ENCODE measurements at regions not wholly inside any gene's neighbourhood (a gene's known extent, or its start where the extent isn't known, plus 50 kb on each side); places are given as distances from the start of the nearest gene placed in this dataset.
"Not testable (repeated sequence)": the region's sequence is repeated elsewhere in the genome, so short reads cannot be mapped to it uniquely, and the experiment has no call there.

GRCh38 chr11:121983901-121984300 lies 132.1 kb downstream of the BLID start:
- Histone ChIP-seq H3K36me3 (ENCODE audit: insufficient read depth, low read length) (no peaks in the 10 kb centered on the region), H3K9ac (ENCODE audit: low read length) (no peak overlapping the region), H3K9me3 (ENCODE audit: low read length) (no peaks in the 10 kb centered on the region), H3K9me2 (ENCODE audit: insufficient read depth, low read length) (no peaks in the 10 kb centered on the region), H3F3A (ENCODE audit: insufficient read depth, low read length, poor library complexity, severe bottlenecking) (no peaks in the 10 kb centered on the region), H3K4me3 (ENCODE audit: low read length) (no peak overlapping the region), H3K27me3 (ENCODE audit: insufficient read depth, low read depth, low read length) (no peaks in the 10 kb centered on the region), H4K20me1 (ENCODE audit: insufficient read depth) (no peaks in the 10 kb centered on the region), H3K79me2 (replicated peaks; ENCODE audit: insufficient read depth, low read length) (no peaks in the 10 kb centered on the region), H3K27ac (ENCODE audit: low read length) (no peak overlapping the region), H2AFZ (ENCODE audit: low read depth, low read length) (no peak overlapping the region), H3K4me2 (ENCODE audit: low read length) (no peak overlapping the region)
- TF ChIP-seq EZH2 (IDR thresholded peaks at IDR 0.05; ENCODE audit: borderline replicate concordance, insufficient read depth, low read length, poor library complexity, severe bottlenecking) (no peak), TAF1 (IDR thresholded peaks at IDR 0.05; ENCODE audit: low read depth) (no peak), MXI1 (conservative IDR thresholded peaks at IDR 0.05; ENCODE audit: poor library complexity, severe bottlenecking) (no peak), REST (IDR thresholded peaks at IDR 0.05; ENCODE audit: borderline replicate concordance) (no peak)

- not testable (repeated sequence) for H3K4me3 ChIP-seq (ENCODE audit: low read length); H3F3A ChIP-seq (ENCODE audit: insufficient read depth, low read length, poor library complexity, severe bottlenecking); H3K9ac ChIP-seq (ENCODE audit: low read length)
Measured at GRCh38 chr11:121977914-121978313, 138.1 kb downstream of the BLID start.

DNA sequence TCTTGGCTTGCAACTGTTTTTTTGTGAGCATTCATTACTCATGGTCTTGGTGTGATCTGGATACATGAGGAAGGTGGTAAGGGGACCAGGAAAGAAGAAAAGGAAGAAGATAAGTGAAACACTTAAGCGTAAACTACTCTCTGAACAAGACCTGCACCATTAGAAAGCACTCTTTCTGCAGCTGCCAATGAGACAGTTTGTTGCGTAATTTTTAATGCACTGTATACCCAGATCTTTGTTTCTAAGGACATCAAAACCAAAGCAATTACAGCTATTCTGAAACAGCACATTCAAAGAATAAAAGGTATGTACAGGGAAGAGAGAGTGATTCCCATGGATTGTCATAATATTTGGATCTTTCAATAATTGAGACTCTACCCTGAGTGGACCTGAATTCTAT lies 147.4 kb downstream of the BLID start:
- H3K9ac ChIP-seq (ENCODE audit: low read length): no peak overlapping the region
- no peaks in the 10 kb centered on the region for H3K36me3 ChIP-seq (ENCODE audit: insufficient read depth, low read length)
- no peak overlapping the region for H3K27ac ChIP-seq (ENCODE audit: low read length)
- H3K4me3 ChIP-seq (ENCODE audit: low read length): no peak overlapping the region
- no peak overlapping the region for H3K4me2 ChIP-seq (ENCODE audit: low read length)
- no peak overlapping the region for H2AFZ ChIP-seq (ENCODE audit: low read depth, low read length)
- H3K9me3 ChIP-seq (ENCODE audit: low read length): no peaks in the 10 kb centered on the region
- TF ChIP-seq SMC3 (conservative IDR thresholded peaks at IDR 0.05; ENCODE audit: poor library complexity) (no peak), REST (IDR thresholded peaks at IDR 0.05; ENCODE audit: borderline replicate concordance) (no peak), POLR2AphosphoS5 (IDR thresholded peaks at IDR 0.05) (no peak), TAF1 (IDR thresholded peaks at IDR 0.05; ENCODE audit: low read depth) (no peak), MXI1 (conservative IDR thresholded peaks at IDR 0.05; ENCODE audit: poor library complexity, severe bottlenecking) (no peak), EZH2 (IDR thresholded peaks at IDR 0.05; ENCODE audit: borderline replicate concordance, insufficient read depth, low read length, poor library complexity, severe bottlenecking) (no peak), EP300 (conservative IDR thresholded peaks at IDR 0.05; ENCODE audit: poor library complexity, severe bottlenecking) (no peak), RAD21 (conservative IDR thresholded peaks at IDR 0.05) (no peak)
- TF ChIP-seq, protein P1, sequence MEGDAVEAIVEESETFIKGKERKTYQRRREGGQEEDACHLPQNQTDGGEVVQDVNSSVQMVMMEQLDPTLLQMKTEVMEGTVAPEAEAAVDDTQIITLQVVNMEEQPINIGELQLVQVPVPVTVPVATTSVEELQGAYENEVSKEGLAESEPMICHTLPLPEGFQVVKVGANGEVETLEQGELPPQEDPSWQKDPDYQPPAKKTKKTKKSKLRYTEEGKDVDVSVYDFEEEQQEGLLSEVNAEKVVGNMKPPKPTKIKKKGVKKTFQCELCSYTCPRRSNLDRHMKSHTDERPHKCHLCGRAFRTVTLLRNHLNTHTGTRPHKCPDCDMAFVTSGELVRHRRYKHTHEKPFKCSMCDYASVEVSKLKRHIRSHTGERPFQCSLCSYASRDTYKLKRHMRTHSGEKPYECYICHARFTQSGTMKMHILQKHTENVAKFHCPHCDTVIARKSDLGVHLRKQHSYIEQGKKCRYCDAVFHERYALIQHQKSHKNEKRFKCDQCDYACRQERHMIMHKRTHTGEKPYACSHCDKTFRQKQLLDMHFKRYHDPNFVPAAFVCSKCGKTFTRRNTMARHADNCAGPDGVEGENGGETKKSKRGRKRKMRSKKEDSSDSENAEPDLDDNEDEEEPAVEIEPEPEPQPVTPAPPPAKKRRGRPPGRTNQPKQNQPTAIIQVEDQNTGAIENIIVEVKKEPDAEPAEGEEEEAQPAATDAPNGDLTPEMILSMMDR (IDR thresholded peaks at IDR 0.05; ENCODE audit: poor library complexity, severe bottlenecking): no peak
- no peaks in the 10 kb centered on the region for H3K9me2 ChIP-seq (ENCODE audit: insufficient read depth, low read length)
- no peaks in the 10 kb centered on the region for H4K20me1 ChIP-seq (ENCODE audit: insufficient read depth)
- no peaks in the 10 kb centered on the region for H3K79me2 ChIP-seq (replicated peaks; ENCODE audit: insufficient read depth, low read length)
- H3K27me3 ChIP-seq (ENCODE audit: insufficient read depth, low read depth, low read length): no peaks in the 10 kb centered on the region
- no peaks in the 10 kb centered on the region for H3F3A ChIP-seq (ENCODE audit: insufficient read depth, low read length, poor library complexity, severe bottlenecking)

More at GRCh38 chr11:121977914-121978313, 138.1 kb downstream of the BLID start:
- H4K20me1 ChIP-seq (ENCODE audit: insufficient read depth); H3K9me3 ChIP-seq (ENCODE audit: low read length); H3K79me2 ChIP-seq (replicated peaks; ENCODE audit: insufficient read depth, low read length); H3K4me2 ChIP-seq (ENCODE audit: low read length); H3K27ac ChIP-seq (ENCODE audit: low read length); H2AFZ ChIP-seq (ENCODE audit: low read depth, low read length); H3K27me3 ChIP-seq (ENCODE audit: insufficient read depth, low read depth, low read length); H3K9me2 ChIP-seq (ENCODE audit: insufficient read depth, low read length); H3K36me3 ChIP-seq (ENCODE audit: insufficient read depth, low read length): not testable (repeated sequence)

All from neural cell (in vitro differentiated cells).